ENCODE measurements at regions not wholly inside any gene's neighbourhood (a gene's known extent, or its start where the extent isn't known, plus 50 kb on each side); places are given as distances from the start of the nearest gene placed in this dataset.

- no peak overlapping the region for H3K4me3 ChIP-seq (ENCODE audit: low read depth, low read length)
Measured at GRCh38 chr7:12882710-12883109, 195.3 kb downstream of the ARL4A start.

DNA sequence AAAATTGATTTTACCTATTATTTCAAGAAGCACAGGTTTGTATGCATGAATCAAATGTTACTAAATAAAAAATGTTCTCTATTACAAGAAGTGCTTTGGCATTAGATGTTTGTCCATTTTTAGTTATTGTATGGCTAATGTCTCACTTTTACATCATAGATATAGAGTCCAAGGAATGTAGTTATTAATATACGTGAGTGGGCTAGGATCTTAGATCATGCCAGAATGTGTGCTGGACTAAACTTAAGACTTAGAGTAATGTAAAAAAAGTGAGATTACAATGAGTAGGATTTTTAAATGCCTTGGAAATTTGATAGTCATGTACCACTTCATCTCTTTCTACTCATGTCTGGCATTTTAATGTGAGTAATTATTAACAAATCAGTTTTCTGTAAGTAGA is 196.6 kb downstream of the ARL4A start:
- no peak overlapping the region for H3K4me3 ChIP-seq (ENCODE audit: low read depth, low read length)

DNA sequence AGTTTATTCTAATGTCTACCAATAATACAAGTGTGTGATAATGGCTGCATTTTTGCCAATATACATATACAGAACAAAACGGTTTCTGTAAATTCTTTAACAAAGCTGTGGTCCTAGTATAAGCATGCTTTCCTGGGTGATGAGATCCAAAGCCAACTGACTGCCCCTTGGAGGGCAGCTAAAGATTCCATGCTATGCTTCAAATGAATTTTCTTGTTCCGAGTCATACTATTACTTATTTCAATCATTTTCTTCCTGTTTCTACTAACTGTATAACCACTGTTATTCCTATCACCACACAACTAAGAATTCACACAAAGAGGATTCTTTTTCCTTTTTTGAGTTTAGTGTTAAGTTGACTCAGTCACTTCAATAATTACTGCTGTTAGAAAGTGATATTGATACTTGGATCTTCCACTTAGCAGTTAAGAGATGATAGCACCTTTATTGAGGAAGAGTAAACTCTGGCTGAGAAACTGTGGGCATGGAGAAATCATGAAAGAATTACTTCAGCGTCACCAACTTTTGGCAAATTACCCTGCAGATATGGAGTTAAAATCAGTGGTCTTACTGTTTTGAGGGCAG is 197.5 kb downstream of the ARL4A start:
- no peak overlapping the region for H3K4me3 ChIP-seq (ENCODE audit: low read depth, low read length)

DNA sequence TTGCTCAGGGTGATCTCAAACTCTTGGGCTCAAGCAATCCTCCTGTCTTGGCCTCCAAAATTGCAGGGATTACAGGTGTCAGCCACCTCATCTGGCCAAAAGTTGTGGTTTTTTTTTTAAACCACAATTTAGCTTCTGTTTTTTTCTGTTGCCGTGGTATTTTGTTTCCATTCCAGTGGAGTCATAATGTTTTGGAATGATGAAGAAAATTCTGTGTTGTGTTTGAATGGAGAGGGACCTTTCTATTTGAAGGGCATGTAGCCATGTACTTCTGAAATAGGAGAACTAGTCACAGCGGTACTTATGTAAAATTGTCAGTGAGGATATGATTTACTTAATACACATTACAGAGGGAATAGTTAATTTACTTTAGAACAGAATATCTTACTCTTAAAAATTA is 201.3 kb downstream of the ARL4A start:
- H3K4me3 ChIP-seq (ENCODE audit: low read depth, low read length), result no peak overlapping the region

GRCh38 chr7:12889391-12889790 is 202.0 kb downstream of the ARL4A start:
- no peak overlapping the region for H3K4me3 ChIP-seq (ENCODE audit: low read depth, low read length)

DNA sequence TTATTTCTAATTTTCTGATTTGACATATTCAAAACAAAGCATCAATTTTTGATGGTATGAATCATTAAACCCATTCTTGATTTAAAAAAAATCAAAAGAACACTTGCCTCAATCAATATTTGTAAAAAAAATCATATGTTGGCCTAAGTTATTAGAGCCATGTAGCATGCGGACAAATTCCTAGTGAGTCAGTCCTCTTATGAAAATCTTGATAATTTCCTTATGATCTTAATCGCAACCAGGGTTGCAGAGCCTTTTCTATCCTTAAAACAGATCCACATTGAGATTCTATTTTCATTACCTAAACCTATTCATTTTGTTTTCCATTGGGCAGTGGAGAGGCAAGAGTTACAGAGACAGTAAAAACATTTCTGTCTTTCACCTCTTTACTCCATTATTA is 203.2 kb downstream of the ARL4A start:
- H3K4me3 ChIP-seq (ENCODE audit: low read depth, low read length), result no peak overlapping the region

DNA sequence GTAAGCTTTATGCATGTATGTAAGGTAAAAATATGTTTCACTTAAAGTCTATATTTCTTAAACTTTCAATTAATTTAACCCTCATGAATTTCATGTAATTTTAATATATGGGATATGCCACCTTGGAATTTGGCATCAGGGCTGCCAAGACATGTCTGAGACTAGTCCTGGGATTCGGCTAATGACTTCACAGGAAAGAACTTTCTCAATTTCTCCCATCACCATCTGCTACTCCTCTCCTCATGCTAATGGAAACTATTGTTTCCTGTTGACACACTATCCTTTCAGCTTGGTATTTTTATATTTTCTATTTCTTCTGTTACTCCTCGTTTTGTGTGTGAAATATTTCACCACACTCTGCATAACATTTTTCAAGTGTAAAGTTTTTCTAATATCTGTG is 205.9 kb downstream of the ARL4A start:
- no peak overlapping the region for H3K4me3 ChIP-seq (ENCODE audit: low read depth, low read length)

DNA sequence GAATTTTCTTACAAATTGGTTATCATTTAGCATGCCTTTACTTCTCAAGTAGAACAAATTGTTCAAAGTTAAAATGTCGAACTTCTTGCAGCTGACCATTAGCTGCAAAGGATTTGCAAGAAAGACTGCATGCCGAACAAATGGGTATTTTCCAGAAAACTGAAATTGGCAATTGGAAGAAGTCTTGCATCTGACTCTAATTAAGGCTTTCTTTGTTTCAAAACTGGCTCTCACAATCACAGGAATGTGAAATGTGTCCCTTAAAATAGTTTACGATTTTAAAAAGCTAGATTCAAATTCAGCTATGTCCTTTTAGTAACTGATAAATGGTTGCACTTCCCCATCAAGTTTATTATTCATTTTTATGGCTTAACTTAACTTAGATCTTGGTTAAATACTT is 207.9 kb downstream of the ARL4A start:
- H3K4me3 ChIP-seq (ENCODE audit: low read depth, low read length), result no peak overlapping the region

- H3K4me3 ChIP-seq (ENCODE audit: low read depth, low read length), result no peak overlapping the region
Measured at GRCh38 chr7:12896316-12896715, 208.9 kb downstream of the ARL4A start.

DNA sequence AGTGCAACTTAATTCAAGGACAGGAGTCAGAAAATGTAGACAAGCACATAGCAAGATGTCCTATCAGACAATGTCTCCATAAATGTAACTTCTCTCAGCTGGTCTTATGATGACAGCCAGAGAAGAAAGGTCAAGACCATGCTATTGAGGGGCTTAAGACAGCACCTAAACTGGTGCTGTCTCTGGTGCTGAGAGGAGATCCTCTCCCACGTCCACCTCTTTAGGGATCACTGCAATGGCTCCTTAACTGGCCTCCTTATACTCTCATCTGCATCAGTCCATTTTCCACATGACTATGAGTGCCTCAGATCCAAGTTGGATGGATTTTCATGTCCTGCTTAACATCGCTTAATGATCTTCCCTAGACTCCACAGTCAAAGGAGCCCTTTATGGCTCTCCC is 210.6 kb downstream of the ARL4A start:
- H3K4me3 ChIP-seq (ENCODE audit: low read depth, low read length), result no peak overlapping the region

- no peak overlapping the region for H3K4me3 ChIP-seq (ENCODE audit: low read depth, low read length)
Measured at GRCh38 chr7:12898620-12899019, 211.2 kb downstream of the ARL4A start.

DNA sequence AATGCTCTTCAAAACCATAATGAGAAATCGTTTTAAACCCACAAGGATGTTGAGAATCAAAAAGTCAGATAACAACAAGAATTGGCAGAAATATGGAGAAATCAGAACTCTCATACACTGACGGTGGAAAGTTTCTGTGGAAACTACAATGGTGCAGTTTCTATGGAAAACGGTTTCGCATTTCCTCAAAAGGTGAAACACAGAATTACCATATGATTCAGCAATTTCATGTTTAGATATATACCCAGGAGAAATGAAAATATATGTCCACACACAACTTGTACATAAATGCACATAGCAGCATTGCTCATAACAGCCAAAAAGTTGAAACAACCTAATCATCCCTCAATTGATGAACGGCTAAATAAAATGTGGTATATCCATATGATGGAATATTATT is 218.2 kb downstream of the ARL4A start:
- no peak overlapping the region for H3K4me3 ChIP-seq (ENCODE audit: low read depth, low read length)

DNA sequence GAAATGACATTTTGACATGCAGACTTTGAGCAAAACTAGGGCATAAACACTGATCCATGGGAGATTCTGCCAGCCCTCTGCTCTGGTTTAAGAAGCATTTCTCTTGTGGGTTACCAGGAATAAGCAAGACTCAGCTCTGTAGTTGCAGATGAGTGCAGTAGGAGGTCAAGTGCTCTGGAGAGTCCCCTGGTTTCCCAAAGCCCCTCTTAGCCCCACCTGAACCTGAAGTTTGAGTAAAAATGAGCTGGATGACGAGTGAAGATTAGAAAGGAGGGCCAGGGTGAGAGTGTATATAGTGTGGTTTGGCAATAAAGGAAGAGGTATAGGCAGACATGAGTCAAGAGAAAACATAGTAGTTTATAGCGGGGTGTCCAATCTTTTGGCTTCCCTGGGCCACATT is 220.3 kb downstream of the ARL4A start:
- H3K4me3 ChIP-seq (ENCODE audit: low read depth, low read length), result no peak overlapping the region

GRCh38 chr7:12909483-12909882 is 222.1 kb downstream of the ARL4A start:
- H3K4me3 ChIP-seq (ENCODE audit: low read depth, low read length), result no peak overlapping the region

GRCh38 chr7:12911053-12911452 is 223.6 kb downstream of the ARL4A start:
- H3K4me3 ChIP-seq (ENCODE audit: low read depth, low read length), result no peak overlapping the region

DNA sequence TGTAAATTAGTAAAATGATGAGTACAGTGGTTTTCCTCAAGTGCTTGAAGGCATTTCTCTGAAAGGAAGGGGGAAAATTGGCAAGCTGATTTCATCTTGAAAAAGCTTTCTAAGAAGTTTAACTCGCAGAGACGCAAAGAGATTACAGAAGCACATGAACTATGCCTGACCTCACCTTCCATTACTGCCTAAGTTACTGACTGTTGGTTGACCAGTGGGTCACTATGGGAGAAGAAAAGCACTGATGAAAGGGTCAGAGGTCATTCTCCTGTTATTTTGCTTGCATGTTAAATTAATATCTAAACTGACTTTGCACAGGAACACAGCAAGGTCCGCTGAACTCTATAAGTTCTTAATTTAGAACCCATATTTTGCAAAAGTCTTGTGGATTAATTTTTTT is 225.6 kb downstream of the ARL4A start:
- H3K4me3 ChIP-seq (ENCODE audit: low read depth, low read length), result no peak overlapping the region

DNA sequence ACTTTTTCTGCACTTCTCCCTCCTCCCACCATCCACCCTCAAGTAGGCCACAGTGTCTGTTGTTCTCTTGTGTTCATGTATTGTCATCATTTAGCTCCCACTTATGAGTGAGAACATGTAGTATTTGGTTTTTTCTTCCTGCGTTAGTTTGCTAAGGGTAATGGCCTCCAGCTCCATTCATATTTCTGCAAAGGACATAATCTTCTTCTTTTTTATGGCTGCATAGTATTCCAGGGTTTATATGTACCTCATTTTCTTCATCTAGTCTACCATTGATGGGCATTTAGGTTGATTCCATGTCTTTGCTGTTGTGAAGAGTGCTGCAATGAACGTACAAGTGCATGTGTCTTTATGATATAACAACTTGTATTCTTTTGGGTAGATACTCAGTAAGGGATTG is 230.4 kb downstream of the ARL4A start:
- no peak overlapping the region for H3K4me3 ChIP-seq (ENCODE audit: low read depth, low read length)

DNA sequence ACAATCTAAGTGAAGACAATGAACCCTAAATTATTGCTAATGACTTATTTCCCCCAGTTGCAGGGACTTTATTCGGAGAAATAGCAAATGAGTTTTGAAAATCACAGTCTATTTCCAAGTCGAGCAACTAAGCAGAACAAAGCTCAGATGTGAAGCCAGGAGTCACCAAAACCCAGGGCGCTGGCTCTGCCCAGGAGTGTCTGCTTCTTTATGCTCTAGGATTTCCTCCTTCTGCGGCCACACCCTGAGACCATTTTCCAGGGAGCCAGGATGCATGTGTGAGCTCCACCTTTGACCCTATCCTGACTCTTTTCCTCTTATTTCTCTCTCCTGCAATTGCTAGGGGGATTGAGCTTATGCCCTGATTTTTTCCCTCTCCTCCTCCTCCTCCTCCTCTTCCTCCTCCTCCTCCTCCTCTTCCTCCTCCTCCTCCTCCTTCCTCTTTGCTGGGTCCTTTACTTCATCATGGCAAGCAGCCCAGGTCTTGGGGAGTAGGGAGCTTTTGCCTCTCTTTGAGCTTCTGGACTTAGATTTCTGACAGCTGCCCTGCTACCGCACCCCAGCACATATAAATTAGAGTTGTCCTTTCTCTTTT is 234.4 kb downstream of the ARL4A start:
- no peak overlapping the region for H3K4me3 ChIP-seq (ENCODE audit: low read depth, low read length)

DNA sequence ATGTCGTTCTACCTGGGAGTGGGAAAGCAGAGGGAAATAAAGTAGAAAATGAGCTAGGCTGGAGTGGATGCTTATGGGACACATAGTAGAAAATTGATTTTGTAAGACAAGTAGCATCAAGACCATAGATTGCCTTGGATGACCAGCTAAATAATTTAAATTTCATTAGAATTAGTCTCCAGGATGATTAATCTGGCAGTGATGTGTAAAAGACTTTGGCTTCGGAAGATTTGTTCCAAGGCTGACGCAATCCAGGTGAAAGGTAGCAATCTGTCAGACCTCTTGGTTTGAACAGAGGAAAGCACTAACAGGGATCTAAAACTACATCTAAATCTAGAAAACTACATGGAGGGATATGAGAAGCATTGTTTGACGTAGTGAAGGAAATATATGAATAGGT is 236.5 kb downstream of the ARL4A start:
- no peak overlapping the region for H3K4me3 ChIP-seq (ENCODE audit: low read depth, low read length)

DNA sequence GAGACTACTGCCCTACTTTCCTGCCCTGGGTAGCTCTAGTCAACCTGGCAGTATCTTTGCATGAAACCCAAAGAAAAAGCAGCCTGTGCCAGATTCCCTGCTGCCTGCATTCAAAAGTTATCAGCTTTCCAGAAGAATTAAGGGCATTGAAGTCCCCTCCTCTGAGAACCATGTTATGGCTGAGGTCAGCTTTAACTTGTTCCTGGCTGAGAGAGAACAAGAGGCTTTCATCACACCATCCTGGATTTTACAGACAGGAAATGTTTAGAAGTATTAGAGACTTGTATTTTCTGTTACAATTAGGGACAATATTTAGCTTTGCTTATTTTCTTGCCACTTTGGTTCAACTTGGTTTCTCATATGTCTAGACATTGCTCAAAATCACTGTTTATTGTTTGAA is 238.8 kb downstream of the ARL4A start:
- no peak overlapping the region for H3K4me3 ChIP-seq (ENCODE audit: low read depth, low read length)

DNA sequence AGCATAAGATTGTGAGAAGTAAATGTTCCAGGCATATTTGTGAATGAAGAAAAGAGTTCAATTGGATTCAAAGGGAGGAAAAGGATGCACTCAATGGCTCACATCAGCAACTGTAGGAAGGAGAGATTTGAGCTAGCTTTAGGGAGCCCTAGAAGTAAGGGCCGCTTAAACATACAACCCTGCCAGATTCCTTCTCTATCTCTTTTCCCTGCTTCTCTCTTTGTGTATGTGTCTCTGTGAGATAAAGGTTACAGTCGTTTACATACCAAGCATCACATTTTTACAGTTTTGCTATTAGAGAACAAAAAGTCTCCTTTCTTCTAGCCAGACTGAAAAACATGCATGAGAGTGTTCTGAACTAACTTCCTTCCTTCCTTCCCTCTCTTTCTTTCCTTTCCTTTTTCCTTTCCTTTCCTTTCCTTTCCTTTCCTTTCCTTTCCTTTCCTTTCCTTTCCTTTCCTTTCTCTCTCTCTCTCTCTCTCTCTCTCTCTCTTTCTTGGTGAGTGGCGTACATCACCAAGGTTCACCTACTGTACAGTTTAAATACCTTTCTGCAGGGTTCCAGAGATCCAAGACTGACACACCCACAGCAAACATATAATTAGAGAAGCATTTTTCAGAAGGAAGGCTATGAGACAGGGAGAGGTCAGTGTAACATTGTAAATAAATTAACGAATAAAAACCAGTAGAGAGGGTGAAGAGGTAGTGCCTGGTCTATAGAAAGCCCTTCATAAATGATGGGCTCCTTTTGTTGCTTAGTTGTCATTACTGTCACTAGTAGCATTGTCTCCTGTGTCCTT is 240.4 kb downstream of the ARL4A start:
- H3K4me3 ChIP-seq (ENCODE audit: low read depth, low read length), result no peak overlapping the region

GRCh38 chr7:12929476-12930140 is 242.2 kb downstream of the ARL4A start:
- H3K4me3 ChIP-seq (ENCODE audit: low read depth, low read length), result no peak overlapping the region
